Sigmoid colon (tissue), 6 donors: ENCODE measurements at regions not wholly inside any gene's neighbourhood (a gene's known extent, or its start where the extent isn't known, plus 50 kb on each side); places are given as distances from the start of the nearest gene placed in this dataset.
A peak's percentile ranks its signal among the peaks of the same experiment; 100 is the strongest.

ENCODE experiments used
- DNase-seq: peaks from one replicate; pipeline ENCODE4 v3.0.0-alpha.2; 2019
- H3K27ac ChIP-seq, 4 donors: fragments of 200-600 bp; sonication (generic); one replicate each; pipeline ENCODE4 v1.5.1; 2016 to 2019; ENCODE audit warnings: mild to moderate bottlenecking in 1 of 4
- H3K27me3 ChIP-seq, 3 donors: fragments of 200-600 bp; sonication (generic); one replicate each; pipeline ENCODE4 v1.5.1; 2019; ENCODE audit warnings: mild to moderate bottlenecking in 1 of 3
- H3K36me3 ChIP-seq, 4 donors: fragments of 200-600 bp; sonication (generic); one replicate each; pipeline ENCODE4 v1.5.1; 2016 to 2019
- H3K4me1 ChIP-seq, 4 donors: fragments of 200-600 bp; sonication (generic); one replicate each; pipeline ENCODE4 v1.5.1; 2017 to 2019
- H3K4me3 ChIP-seq, 4 donors: fragments of 200-600 bp; sonication (generic); one replicate each; pipeline ENCODE4 v1.5.1; 2017 to 2019; ENCODE audit warnings: mild to moderate bottlenecking in 2 of 4, moderate library complexity in 1 of 4
- H3K9me3 ChIP-seq, 4 donors: fragments of 200-600 bp in 3 of 4; sonication (generic) in 3 of 4; one replicate each; pipeline versions ENCODE4 v1.5.1 to v1.6.1; 2013 to 2019
- CTCF ChIP-seq, 4 experiments: fragments of 450-650 bp in 3 of 4; fragments of 200-600 bp in 1 of 4; IDR thresholded peaks; one replicate each; pipeline ENCODE4 v1.5.1; 2016 to 2019; ENCODE audit warnings: antibody characterized with exemption in 4 of 4, mild to moderate bottlenecking in 3 of 4, moderate library complexity in 2 of 4
- EP300 ChIP-seq, 4 donors: sonication (generic); formaldehyde crosslinking; IDR thresholded peaks; one replicate each; pipeline ENCODE4 v1.6.1; 2017; ENCODE audit warnings: antibody characterized with exemption in 4 of 4
- POLR2A ChIP-seq, 2 donors: fragments of 450-650 bp; IDR thresholded peaks; one replicate each; pipeline ENCODE4 v1.6.1; 2016; ENCODE audit warnings: antibody characterized with exemption in 2 of 2, mild to moderate bottlenecking in 2 of 2, moderate library complexity in 2 of 2
- POLR2AphosphoS5 ChIP-seq, 4 donors: sonication (generic); formaldehyde crosslinking; IDR thresholded peaks; one replicate each; pipeline ENCODE4 v1.6.1; 2017; ENCODE audit warnings: antibody characterized with exemption in 4 of 4
- WGBS, 2 donors: extraction: QIAGEN DNeasy Blood & Tissue Kit; methylation state at CpG; one replicate each; pipeline ENCODE4 v1.1.7; 2013; 5-methylcytosine and 5-hydroxymethylcytosine counted together
- intact Hi-C: fragments of 100-400 bp; cut with DNase I; formaldehyde crosslinking; loops from one replicate; pipeline ENCODE4 v1.15.1; 2023
- donor health status: healthy with polysubstance abuse.
- donor health status: healthy.

GRCh38 chr1:240711020-240711419 is 99.1 kb upstream of the GREM2 start:
- intact Hi-C loops = no loop called here
- peaks cover 0 to 21% (median 2%) of the 10 kb centered on the region in 4 donors for H3K4me1 ChIP-seq
- H3K27ac ChIP-seq = no peak overlapping the region
- H3K27me3 ChIP-seq = no peaks in the 10 kb centered on the region
- H3K9me3 ChIP-seq = no peaks in the 10 kb centered on the region
- TF ChIP-seq POLR2AphosphoS5 (IDR thresholded peaks at IDR 0.05) (no peak), POLR2A (IDR thresholded peaks at IDR 0.05) (no peak), CTCF (IDR thresholded peaks at IDR 0.05) (no peak), EP300 (IDR thresholded peaks at IDR 0.05) (no peak)
- no peak overlapping the region for H3K4me3 ChIP-seq
- no peaks in the 10 kb centered on the region for H3K36me3 ChIP-seq
- WGBS, 2 donors = 91% methylated on average over 9 of the region's 9 CpGs
- no peak for DNase-seq

- WGBS, 2 donors = 79 to 87% methylated on average over 6 of the region's 6 CpGs
- DNase-seq = no peak
- Histone ChIP-seq H3K36me3 (no peaks in the 10 kb centered on the region), H3K27me3 (no peaks in the 10 kb centered on the region), H3K9me3 (no peaks in the 10 kb centered on the region), H3K4me1 (peaks cover 0 to 28% (median 2%) of the 10 kb centered on the region in 4 donors), H3K27ac (peak overlapping the region in 1 of 4 donors; percentile 4), H3K4me3 (no peak overlapping the region)
- TF ChIP-seq POLR2A (IDR thresholded peaks at IDR 0.05) (no peak), POLR2AphosphoS5 (IDR thresholded peaks at IDR 0.05) (no peak), EP300 (IDR thresholded peaks at IDR 0.05) (no peak), CTCF (IDR thresholded peaks at IDR 0.05) (no peak)
- intact Hi-C loops = no loop called here
Observed at GRCh38 chr1:240709676-240710075, 97.7 kb upstream of the GREM2 start.

- intact Hi-C loops = no loop called here
Observed at GRCh38 chr1:240706150-240706935, 94.4 kb upstream of the GREM2 start.

GRCh38 chr1:240705579-240705978 is 93.6 kb upstream of the GREM2 start:
- DNase-seq = no peak
- TF ChIP-seq CTCF (IDR thresholded peaks at IDR 0.05) = no peak
- TF ChIP-seq POLR2A (IDR thresholded peaks at IDR 0.05) = no peak
- TF ChIP-seq POLR2AphosphoS5 (IDR thresholded peaks at IDR 0.05) = no peak
- no peak for TF ChIP-seq EP300 (IDR thresholded peaks at IDR 0.05)
- H3K27ac ChIP-seq = no peak overlapping the region
- no peaks in the 10 kb centered on the region for H3K27me3 ChIP-seq
- H3K36me3 ChIP-seq = no peaks in the 10 kb centered on the region
- H3K4me3 ChIP-seq = no peak overlapping the region
- peaks cover 0 to 28% (median 2%) of the 10 kb centered on the region in 4 donors for H3K4me1 ChIP-seq
- intact Hi-C loops = no loop called here
- no peaks in the 10 kb centered on the region for H3K9me3 ChIP-seq
- WGBS, 2 donors = 69 to 81% methylated on average over 3 of the region's 3 CpGs

More at GRCh38 chr1:240706150-240706935, 94.4 kb upstream of the GREM2 start:
- TF ChIP-seq CTCF (IDR thresholded peaks at IDR 0.05) = no peak
- TF ChIP-seq EP300 (IDR thresholded peaks at IDR 0.05) = no peak
- no peak for TF ChIP-seq POLR2A (IDR thresholded peaks at IDR 0.05)
- no peak for TF ChIP-seq POLR2AphosphoS5 (IDR thresholded peaks at IDR 0.05)
- Histone ChIP-seq H3K4me1 (peaks cover 0 to 28% (median 2%) of the 10 kb centered on the region in 4 donors), H3K27ac (no peak overlapping the region), H3K4me3 (no peak overlapping the region), H3K9me3 (no peaks in the 10 kb centered on the region), H3K36me3 (no peaks in the 10 kb centered on the region), H3K27me3 (no peaks in the 10 kb centered on the region)
- no peak for DNase-seq
- 62 to 69% methylated on average over 7 of the region's 7 CpGs for WGBS, 2 donors
